Activated naive CD4-positive, alpha-beta T cell (primary cell): ENCODE measurements at regions not wholly inside any gene's neighbourhood (a gene's known extent, or its start where the extent isn't known, plus 50 kb on each side); places are given as distances from the start of the nearest gene placed in this dataset.

Source experiments
- DNase-seq, 4 experiments: peaks; one replicate each; lab custom pipeline; 2025; lab: John Stamatoyannopoulos, UW

DNA sequence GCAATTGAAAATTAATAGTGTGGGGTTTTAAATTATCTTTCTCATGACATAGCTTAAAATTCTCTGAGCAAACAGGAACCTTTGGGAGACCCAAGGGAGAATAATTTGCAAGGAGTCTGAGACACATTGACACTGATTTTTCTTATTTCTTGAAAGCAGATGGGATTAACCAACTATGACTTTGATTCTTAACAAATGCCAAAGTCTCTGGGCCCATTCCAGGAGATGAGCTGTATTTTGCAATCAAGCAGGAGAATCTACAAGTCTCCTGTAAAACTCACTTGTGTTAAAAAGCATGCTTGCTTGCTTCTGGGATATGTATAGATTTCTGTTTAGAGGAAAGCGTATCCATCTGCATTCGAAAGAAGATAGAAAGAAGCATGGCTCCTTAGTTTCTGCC, 71.3 kb upstream of the STT3B start:
- DNase-seq, result no peak

DNA sequence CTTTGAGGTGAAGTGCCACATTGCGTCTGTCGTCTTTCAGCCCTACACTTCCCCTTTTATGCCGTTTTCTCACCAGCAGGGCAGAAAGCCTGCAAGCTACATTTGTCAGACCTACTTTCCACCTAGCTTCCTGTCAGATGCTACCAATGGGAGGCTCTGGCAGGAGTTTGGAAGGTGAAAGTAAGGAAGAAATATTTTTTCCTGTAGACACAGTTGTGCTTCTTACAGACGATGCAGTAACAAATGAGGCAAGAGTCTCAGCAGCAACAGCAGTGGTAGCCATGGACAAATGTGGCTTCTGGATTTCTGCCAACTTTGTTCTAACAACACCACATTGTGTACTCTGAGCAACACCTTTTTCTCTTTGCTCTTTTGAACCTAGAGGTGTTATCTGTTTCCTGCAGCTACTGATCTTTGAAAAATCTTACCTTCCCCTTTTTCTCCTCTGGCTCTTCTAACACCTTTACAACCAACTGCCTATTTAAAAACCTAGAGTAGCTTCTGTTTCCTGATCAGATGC, 70.6 kb upstream of the STT3B start:
- DNase-seq, result peak in 1 of 4 experiments; percentile 24

DNA sequence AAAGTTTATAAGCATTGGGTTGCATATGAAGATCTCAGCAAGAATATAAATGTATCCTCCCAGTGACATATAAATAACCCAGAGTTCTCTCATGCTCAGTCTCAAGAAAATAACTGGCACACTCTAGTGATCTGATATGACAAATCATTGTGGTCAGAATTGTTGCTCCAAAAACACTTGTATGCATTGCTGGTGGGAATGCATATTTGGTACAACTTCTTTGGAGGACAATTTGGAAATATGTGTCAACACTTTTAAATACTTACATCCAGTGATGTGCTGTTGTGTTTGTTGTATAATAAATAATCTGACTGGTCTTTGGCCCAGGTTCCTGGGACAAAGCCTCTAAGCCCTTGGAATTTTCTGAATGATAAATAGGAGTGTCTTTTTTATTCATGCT, 66.7 kb upstream of the STT3B start:
- DNase-seq, result no peak

DNA sequence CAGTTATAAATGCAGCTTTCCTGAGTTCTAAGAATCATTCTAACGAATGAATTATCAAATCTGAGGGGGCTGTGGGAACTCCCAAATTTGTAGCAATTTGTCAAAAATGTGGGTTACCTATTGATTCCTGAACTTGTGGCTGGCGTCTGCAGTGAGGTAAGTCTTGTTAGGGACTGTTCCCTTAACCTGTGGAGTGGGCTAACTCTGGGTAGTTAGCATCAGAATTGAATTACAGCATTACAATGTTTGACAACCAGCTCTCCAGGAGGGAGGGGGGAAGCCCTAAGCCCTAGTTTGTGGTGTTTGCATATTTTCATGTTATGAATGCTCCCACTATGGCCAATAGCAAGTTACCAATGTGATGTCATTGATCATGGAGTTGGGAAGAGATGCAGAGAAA, 65.9 kb upstream of the STT3B start:
- DNase-seq, result no peak

DNA sequence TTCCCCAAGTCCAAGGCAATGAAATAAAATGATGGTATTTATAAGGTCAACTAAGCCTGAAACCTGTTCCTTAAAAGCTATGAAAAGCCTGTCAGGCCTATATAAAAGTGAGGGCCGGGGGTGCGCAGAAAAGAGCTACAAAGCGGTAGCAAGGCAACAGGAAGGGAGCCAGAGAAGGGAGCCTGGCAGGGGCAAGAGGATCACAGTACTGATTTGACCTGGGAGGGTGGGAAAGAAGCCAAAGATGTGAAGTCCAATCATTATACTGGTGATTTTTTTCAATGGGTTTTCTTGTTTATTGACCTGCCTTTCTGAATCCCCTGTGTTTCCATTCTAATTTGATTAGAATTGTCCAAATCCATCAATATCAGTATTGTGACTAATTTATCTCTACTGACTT, 64.3 kb upstream of the STT3B start:
- DNase-seq, result no peak

DNA sequence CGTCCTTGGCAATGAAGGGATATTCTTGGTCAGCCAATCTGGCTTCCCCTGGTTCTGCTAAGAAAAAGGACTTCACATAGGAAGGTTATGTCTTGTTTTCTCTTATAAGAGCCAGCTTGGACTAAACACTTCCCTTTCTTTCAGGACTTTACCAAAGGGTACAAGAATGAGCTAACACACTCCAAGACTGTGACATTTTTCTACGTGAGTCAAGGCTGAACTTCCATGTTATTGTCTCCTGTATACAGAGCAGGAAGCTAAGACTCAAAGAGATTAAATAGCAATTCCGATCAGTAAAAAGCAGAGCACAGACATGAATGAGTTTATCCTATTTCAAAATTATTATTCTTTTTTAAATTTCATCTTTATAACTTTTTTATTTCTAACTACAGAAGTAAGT, 63.3 kb upstream of the STT3B start:
- DNase-seq, result no peak

DNA sequence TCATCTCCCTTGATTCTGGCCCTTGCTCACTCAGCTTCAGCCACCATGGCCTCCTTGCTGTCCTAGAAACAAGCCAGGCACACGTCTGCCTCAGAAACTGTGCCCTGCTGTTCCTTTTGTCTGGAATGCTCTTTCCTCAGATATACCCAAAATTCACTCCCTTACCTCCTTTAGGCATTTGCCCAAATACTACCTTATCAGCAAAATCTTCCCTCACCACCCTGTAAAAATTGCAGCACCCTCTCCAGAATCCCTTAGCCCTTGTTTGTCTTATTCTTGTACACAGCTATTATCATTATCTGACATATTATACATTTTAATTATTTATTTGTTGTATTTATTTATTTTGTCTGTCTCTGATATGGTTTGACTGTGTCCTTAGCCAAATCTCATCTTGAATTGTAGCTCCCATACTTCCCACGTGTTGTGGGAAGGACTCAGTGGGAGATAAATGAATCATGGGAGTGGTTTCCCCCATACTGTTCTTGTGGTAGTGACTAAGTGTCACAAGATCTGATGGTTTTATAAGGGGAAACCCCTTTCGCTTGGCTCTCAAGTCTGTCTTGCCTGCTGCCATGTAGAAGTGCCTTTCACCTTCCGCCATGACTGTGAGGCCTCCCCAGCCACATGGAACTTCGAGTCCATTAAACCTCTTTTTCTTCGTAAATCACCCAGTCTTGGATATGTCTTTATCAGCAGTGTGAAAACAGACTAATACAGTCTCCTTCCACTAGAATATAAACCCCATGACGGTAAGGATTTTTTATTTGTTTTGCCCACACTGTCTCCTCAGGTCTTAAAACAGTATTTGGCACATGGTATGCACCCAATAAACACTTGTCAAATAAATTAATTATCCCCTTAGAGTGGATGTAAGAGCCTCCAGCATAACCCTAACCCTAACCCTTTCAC, 60.0 kb upstream of the STT3B start:
- DNase-seq, result no peak

DNA sequence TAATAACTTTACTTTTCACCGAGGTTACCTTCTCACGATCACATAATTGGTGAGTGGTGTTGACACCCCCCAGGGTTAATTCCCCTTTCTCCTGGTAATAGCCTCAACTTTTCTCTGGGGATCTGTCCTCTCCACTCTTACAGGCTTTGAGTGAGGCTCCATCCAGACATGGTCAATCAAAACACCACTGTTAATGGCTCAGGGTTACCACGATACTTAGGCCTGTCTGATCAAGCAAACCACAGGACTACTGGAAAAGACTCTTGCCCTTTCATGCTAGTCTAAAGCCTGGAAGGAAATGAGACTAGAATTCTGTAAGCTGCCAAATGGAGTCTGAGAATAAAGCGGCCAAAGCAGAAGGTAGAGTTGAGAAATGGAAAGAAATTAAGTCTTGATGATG, 56.5 kb upstream of the STT3B start:
- no peak for DNase-seq

DNA sequence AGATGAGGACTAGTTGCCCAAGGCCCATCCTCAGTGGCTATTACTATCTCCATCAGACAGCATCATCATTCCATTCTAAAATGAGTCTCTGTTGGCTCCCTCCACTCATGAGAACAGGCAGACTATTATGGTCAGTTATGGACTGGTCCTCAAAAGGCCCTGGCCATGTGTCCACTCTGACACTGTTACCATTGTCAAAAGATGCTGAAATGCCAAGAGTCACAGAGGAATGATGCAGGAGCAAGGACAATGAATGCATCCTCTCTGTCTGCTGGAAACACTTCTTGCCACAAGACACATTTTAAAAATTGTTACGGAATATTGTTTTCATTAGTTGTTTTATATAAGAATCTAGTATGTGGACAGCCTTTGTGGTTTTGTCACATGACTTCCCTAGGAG, 53.3 kb upstream of the STT3B start:
- no peak for DNase-seq

DNA sequence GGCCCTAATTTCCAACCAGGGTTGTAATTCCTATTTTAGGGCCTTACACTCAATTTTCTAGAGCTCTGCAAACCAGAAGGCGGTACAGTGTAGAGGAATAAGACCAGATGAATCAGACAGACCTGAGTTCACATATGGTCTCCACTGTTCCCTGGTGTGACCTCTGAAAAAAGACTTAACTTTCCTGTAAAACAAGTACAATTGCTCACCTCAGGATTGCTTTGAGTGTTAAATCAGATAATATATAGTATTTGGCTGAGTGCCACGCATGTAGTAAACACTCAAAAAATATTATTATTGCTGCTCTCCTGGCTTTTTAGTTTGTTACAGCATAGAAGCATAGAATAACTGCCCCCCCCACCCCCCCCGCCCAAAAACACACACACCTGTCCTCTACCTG, 51.0 kb upstream of the STT3B start:
- DNase-seq, result no peak

DNA sequence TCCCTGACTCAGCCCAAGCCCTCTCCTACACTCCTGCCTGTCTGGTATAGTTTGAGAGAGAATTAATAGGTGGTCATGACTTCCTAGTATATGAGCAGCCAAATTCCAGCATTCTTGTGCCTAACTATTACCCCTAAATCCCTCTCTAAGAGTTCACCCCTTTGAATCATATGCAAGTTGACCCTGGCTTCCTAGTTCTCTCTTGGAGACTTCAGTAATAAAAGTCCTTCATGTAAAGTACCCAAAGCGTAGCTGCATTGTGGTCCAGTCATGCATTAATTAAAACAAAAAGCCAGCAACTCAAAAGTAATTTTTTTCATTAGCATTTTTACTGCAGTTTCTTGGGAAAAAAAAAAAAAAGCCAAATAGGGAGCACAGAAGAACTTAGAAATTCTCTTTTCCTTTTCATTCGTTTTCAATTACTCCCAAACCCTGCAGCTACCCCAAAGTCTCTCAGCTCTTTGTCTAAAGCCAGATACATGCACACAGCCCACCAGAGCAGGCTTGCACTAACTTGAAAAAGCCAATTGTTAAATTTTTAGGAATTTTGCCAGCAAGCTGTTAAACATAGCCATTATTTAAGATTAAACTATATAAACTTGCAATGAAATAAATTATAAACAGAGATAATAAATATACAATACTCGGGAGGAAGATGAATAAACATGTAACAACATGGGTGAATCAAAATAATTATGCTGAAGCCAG, 50.1 kb upstream of the STT3B start:
- no peak for DNase-seq
